Epithelial cell of esophagus (primary cell): ENCODE measurements at regions not wholly inside any gene's neighbourhood (a gene's known extent, or its start where the extent isn't known, plus 50 kb on each side); places are given as distances from the start of the nearest gene placed in this dataset.

Experiments used
- DNase-seq: peaks from one replicate; pipeline ENCODE4 v3.0.0; 2010; ENCODE audit warnings: low read depth
- H3K4me3 ChIP-seq: 2 replicates; pipeline ENCODE4 v1.5.1; 2011; ENCODE audit warnings: mild to moderate bottlenecking, low read length, control low read depth
- CTCF ChIP-seq: IDR thresholded peaks from 2 replicates; pipeline ENCODE4 v1.5.1; 2011; ENCODE audit warnings: low read depth, mild to moderate bottlenecking, low read length, control low read depth, inconsistent platforms; ENCODE audit not compliant: insufficient read depth; ENCODE audit errors: missing control alignments

- no peak for TF ChIP-seq CTCF
- DNase-seq, result no peak
- no peak overlapping the region for H3K4me3 ChIP-seq
These were observed 503.9 kb upstream of the MDFIC2 start for GRCh38 chr3:70816346-70816745.

GRCh38 chr3:70815817-70816216 is 503.4 kb upstream of the MDFIC2 start:
- DNase-seq, result peak; percentile 73
- TF ChIP-seq CTCF, result no peak
- no peak overlapping the region for H3K4me3 ChIP-seq

- no peak for DNase-seq
- TF ChIP-seq CTCF, result no peak
- H3K4me3 ChIP-seq, result no peak overlapping the region
These were observed 500.9 kb upstream of the MDFIC2 start for GRCh38 chr3:70813311-70813710.

- peak; percentile 82 for DNase-seq
- H3K4me3 ChIP-seq, result no peak overlapping the region
- no peak for TF ChIP-seq CTCF
These were observed 499.4 kb upstream of the MDFIC2 start for GRCh38 chr3:70811880-70812279.

- peak; percentile 61 for DNase-seq
- no peak overlapping the region for H3K4me3 ChIP-seq
- TF ChIP-seq CTCF, result no peak
These were observed 496.4 kb upstream of the MDFIC2 start for GRCh38 chr3:70808881-70809280.

GRCh38 chr3:70806556-70806955 is 494.1 kb upstream of the MDFIC2 start:
- TF ChIP-seq CTCF, result no peak
- H3K4me3 ChIP-seq, result no peak overlapping the region
- DNase-seq, result peak; percentile 67

DNA sequence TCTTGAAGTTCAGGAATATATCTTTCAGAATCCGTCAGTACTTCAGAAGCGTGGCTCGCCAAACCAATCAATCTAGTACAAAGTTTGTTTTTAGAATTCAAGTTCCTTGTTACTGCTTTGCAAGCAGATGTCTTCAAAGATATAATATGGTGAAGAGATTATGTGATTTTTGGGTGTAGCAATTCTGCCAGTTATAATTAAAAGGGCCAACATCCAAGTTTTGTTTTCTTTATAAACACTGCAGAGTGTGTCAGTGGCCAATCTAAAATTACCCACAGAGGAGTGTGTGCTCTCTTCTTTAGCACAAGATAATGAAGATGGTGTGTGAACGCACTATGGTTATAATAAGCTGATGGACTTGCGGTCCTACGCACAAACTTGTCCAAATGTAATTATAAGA is 493.6 kb upstream of the MDFIC2 start:
- TF ChIP-seq CTCF, result no peak
- H3K4me3 ChIP-seq, result no peak overlapping the region
- no peak for DNase-seq
